PC-9 (cell line): ENCODE measurements at regions not wholly inside any gene's neighbourhood (a gene's known extent, or its start where the extent isn't known, plus 50 kb on each side); places are given as distances from the start of the nearest gene placed in this dataset.
A peak's percentile ranks its signal among the peaks of the same experiment; 100 is the strongest.
"Not testable (repeated sequence)": the region's sequence is repeated elsewhere in the genome, so short reads cannot be mapped to it uniquely, and the experiment has no call there.

Experiments
- BruUV-seq: library from RNA; stranded (reverse); fragments of 400-500 nt; replicated peaks from 2 replicates; lab custom pipeline; 2021; lab: Mats Ljungman, UMichigan
- CTCF ChIA-PET: fragments of 300-600 bp; sonication (Branson Sonifier 250); formaldehyde crosslinking; loops from one replicate; lab custom pipeline; 2022; ENCODE audit warnings: antibody characterized with exemption; lab: Charles Lee
- POLR2A ChIA-PET: fragments of 300-600 bp; sonication (Branson Sonifier 250); formaldehyde crosslinking; loops from one replicate; lab custom pipeline; 2022; ENCODE audit warnings: antibody characterized with exemption; ENCODE audit not compliant: unreplicated experiment; lab: Charles Lee
- DNase-seq, 2 experiments: peaks; one replicate each; pipeline versions ENCODE4 v3.0.0 to v3.0.0-alpha.2; 2015 to 2022; ENCODE audit warnings: mixed read lengths in 1 of 2
- H2AFZ ChIP-seq: fragments of 200-600 bp; sonication (generic); 2 replicates; pipeline ENCODE4 v1.8.1; 2017; ENCODE audit warnings: antibody characterized with exemption
- H3F3A ChIP-seq: fragments of 200-600 bp; sonication (generic); 2 replicates; pipeline ENCODE4 v1.8.1; 2017; ENCODE audit warnings: antibody characterized with exemption, mild to moderate bottlenecking, low read depth; ENCODE audit not compliant: insufficient read depth
- H3K27ac ChIP-seq: fragments of 200-600 bp; sonication (generic); 2 replicates; pipeline ENCODE4 v1.6.1; 2016; ENCODE audit warnings: mixed run types
- H3K27me3 ChIP-seq: fragments of 200-600 bp; sonication (generic); 2 replicates; pipeline ENCODE4 v1.6.1; 2016; ENCODE audit warnings: low read depth, mixed run types; ENCODE audit not compliant: insufficient read depth
- H3K36me3 ChIP-seq: fragments of 200-600 bp; sonication (generic); 2 replicates; pipeline ENCODE4 v1.6.1; 2016; ENCODE audit warnings: low read depth, mixed run types
- H3K4me1 ChIP-seq: fragments of 200-600 bp; sonication (generic); replicated peaks from 2 replicates; pipeline ENCODE4 v1.6.1; 2016; ENCODE audit warnings: mixed run types; ENCODE audit not compliant: insufficient read depth
- H3K4me2 ChIP-seq: fragments of 200-600 bp; sonication (generic); 2 replicates; pipeline ENCODE4 v1.6.1; 2017; ENCODE audit warnings: mixed run types
- H3K4me3 ChIP-seq: fragments of 200-600 bp; sonication (generic); 2 replicates; pipeline ENCODE4 v1.6.1; 2016; ENCODE audit warnings: mixed run types
- H3K79me2 ChIP-seq: fragments of 200-600 bp; sonication (generic); 2 replicates; pipeline ENCODE4 v1.6.1; 2017; ENCODE audit warnings: low read depth, mixed run types
- H3K9me2 ChIP-seq: fragments of 200-600 bp; sonication (generic); 2 replicates; pipeline ENCODE4 v1.8.1; 2017; ENCODE audit warnings: mild to moderate bottlenecking; ENCODE audit not compliant: insufficient read depth
- H3K9me3 ChIP-seq: fragments of 200-600 bp; sonication (generic); 2 replicates; pipeline ENCODE4 v1.8.1; 2016; ENCODE audit warnings: low read depth; ENCODE audit not compliant: insufficient read depth
- H4K20me1 ChIP-seq: fragments of 200-600 bp; sonication (generic); 2 replicates; pipeline ENCODE4 v1.8.1; 2017; ENCODE audit not compliant: insufficient read depth
- EZH2 ChIP-seq: fragments of 200-600 bp; sonication (generic); IDR thresholded peaks from 2 replicates; pipeline ENCODE4 v1.8.0; 2017; ENCODE audit warnings: antibody characterized with exemption, low read depth
- intact Hi-C: fragments of 100-400 bp; cut with micrococcal nuclease; formaldehyde crosslinking; loops from one replicate; pipeline ENCODE4 v1.10.0; 2022; ENCODE audit not compliant: unreplicated experiment
- TF ChIP-seq, protein P1 (sequence below): fragments of 200-600 bp; sonication (generic); conservative IDR thresholded peaks from 2 replicates; pipeline ENCODE4 v1.6.1; 2017; ENCODE audit warnings: mixed run types, antibody characterized with exemption, mild to moderate bottlenecking, moderate library complexity

DNA sequence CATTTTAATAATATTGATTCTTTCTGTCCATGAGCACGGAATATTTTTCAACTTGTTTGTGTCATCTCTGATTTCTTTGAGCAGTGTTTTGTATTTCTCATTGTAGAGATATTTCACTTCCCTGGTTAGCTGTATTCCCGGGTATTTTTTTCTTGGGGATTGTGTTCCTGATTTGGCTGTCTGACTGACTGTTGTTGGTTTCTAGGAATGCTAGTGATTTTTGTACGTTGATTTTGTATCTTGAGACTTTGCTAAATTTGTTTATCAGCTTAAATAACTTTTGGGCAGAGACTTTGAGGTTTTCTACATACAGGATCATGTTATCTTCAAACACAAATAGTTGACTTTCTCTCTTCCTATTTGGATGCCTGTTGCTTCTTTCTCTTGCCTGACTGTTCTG lies 418.8 kb upstream of the ALCAM start:
- Histone ChIP-seq H3K4me2 (no peak overlapping the region), H3K27me3 (no peaks in the 10 kb centered on the region), H3K9me2 (no peaks in the 10 kb centered on the region), H3K79me2 (no peaks in the 10 kb centered on the region), H3F3A (no peaks in the 10 kb centered on the region), H3K4me3 (no peak overlapping the region), H3K4me1 (no peaks in the 10 kb centered on the region), H4K20me1 (no peaks in the 10 kb centered on the region), H3K27ac (no peak overlapping the region), H3K9me3 (no peaks in the 10 kb centered on the region), H3K36me3 (no peaks in the 10 kb centered on the region), H2AFZ (no peak overlapping the region)
- intact Hi-C loops: no loop called here
- BruUV-seq: no TSS peak
- no peak for DNase-seq
- POLR2A ChIA-PET: no interaction called here
- TF ChIP-seq, protein P1, sequence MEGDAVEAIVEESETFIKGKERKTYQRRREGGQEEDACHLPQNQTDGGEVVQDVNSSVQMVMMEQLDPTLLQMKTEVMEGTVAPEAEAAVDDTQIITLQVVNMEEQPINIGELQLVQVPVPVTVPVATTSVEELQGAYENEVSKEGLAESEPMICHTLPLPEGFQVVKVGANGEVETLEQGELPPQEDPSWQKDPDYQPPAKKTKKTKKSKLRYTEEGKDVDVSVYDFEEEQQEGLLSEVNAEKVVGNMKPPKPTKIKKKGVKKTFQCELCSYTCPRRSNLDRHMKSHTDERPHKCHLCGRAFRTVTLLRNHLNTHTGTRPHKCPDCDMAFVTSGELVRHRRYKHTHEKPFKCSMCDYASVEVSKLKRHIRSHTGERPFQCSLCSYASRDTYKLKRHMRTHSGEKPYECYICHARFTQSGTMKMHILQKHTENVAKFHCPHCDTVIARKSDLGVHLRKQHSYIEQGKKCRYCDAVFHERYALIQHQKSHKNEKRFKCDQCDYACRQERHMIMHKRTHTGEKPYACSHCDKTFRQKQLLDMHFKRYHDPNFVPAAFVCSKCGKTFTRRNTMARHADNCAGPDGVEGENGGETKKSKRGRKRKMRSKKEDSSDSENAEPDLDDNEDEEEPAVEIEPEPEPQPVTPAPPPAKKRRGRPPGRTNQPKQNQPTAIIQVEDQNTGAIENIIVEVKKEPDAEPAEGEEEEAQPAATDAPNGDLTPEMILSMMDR: no peak
- no peak for TF ChIP-seq EZH2
- CTCF ChIA-PET: no interaction called here

- BruUV-seq, H3K36me3 ChIP-seq, H3K27me3 ChIP-seq, H3K4me2 ChIP-seq, H3K4me1 ChIP-seq, H3K9me2 ChIP-seq, DNase-seq, H3K4me3 ChIP-seq, H3K79me2 ChIP-seq, H4K20me1 ChIP-seq, H3K27ac ChIP-seq, H3F3A ChIP-seq, H3K9me3 ChIP-seq, POLR2A ChIA-PET, CTCF ChIA-PET: not testable (repeated sequence)
- intact Hi-C loops: loop anchor here (10.0 kb wide), 2 partner anchors 205 to 415 kb away; partner anchors contain the start of gene ALCAM
- 0 out of 2 replicates have a peak overlapping the region, but pooled peaks have one; percentile 4 for H2AFZ ChIP-seq
Observed at GRCh38 chr3:104949810-104950209, 416.9 kb upstream of the ALCAM start.

- H3K36me3 ChIP-seq: no peaks in the 10 kb centered on the region
- ChIA-PET POLR2A (no interaction called here), CTCF (no interaction called here)
- no peaks in the 10 kb centered on the region for H3K79me2 ChIP-seq
- intact Hi-C loops: loop anchor here (10.0 kb wide), 2 partner anchors 203 to 413 kb away; partner anchors contain the start of gene ALCAM
- H4K20me1 ChIP-seq: no peaks in the 10 kb centered on the region
- BruUV-seq: no TSS peak
- no peak for TF ChIP-seq EZH2
- TF ChIP-seq, protein P1: no peak
- no peak overlapping the region for H3K4me2 ChIP-seq
- H3K27me3 ChIP-seq: no peaks in the 10 kb centered on the region
- H3K9me2 ChIP-seq: no peaks in the 10 kb centered on the region
- H3K4me3 ChIP-seq: no peak overlapping the region
- H3F3A ChIP-seq: no peaks in the 10 kb centered on the region; the same call in 1 of the 2 replicates
- DNase-seq: no peak
- H3K9me3 ChIP-seq: no peaks in the 10 kb centered on the region
- H3K27ac ChIP-seq: no peak overlapping the region
- 0 out of 2 replicates have a peak overlapping the region, but pooled peaks have one; percentile 1 for H2AFZ ChIP-seq
- no peaks in the 10 kb centered on the region for H3K4me1 ChIP-seq
Observed at GRCh38 chr3:104951426-104951825, 415.3 kb upstream of the ALCAM start.
